K562 (cell line): ENCODE measurements at regions not wholly inside any gene's neighbourhood (a gene's known extent, or its start where the extent isn't known, plus 50 kb on each side); places are given as distances from the start of the nearest gene placed in this dataset.

ENCODE experiments used
- ATAC-seq: fragments of 200-7000 bp; cut with Tn5 transposase; 3 replicates; pipeline ENCODE4 v1.9.1; 2020; ENCODE audit warnings: moderate library complexity
- BruUV-seq: library from RNA; stranded (reverse); fragments of 400-500 nt; replicated peaks from 2 replicates; lab custom pipeline; 2021; lab: Mats Ljungman, UMichigan
- CTCF ChIA-PET: fragments of 300-600 bp; formaldehyde crosslinking; extraction: SDS; loops from one replicate; lab custom pipeline; 2021; ENCODE audit warnings: low intra/inter-chr PET ratio; lab: Yijun Ruan, JAX
- POLR2A ChIA-PET: fragments of 300-600, 350-650 bp; sonication (Branson Sonifier 250); formaldehyde crosslinking; extraction: SDS; loops from one replicate; lab custom pipeline; 2021; ENCODE audit warnings: antibody characterized with exemption, inconsistent platforms; lab: Yijun Ruan, JAX
- DNase-seq, 4 experiments: peaks; one replicate each; pipeline versions ENCODE4 v3.0.0 to v3.0.0-alpha.2; 2011 to 2018; ENCODE audit warnings: low spot score in 3 of 4, mixed read lengths in 3 of 4; ENCODE audit errors: extremely low read depth in 1 of 4
- FAIRE-seq: peaks from 2 replicates; lab custom pipeline; 2011; peaks lifted over from hg19 to GRCh38; lab: Jason Lieb, UNC
- H2AFZ ChIP-seq: 2 replicates; pipeline ENCODE4 v1.6.0; 2011; ENCODE audit warnings: low read depth, low read length, control low read depth, inconsistent platforms
- H3K27ac ChIP-seq: fragments of 200-600 bp; 3 replicates; pipeline ENCODE4 v1.8.0; 2011; ENCODE audit warnings: low read depth, mild to moderate bottlenecking, control low read depth, inconsistent platforms, low read length, moderate library complexity, mixed read lengths; ENCODE audit errors: extremely low read depth
- H3K27me3 ChIP-seq, 2 experiments: fragments of 300-600 bp in 1 of 2; 2 replicates in 1 of 2; 3 replicates in 1 of 2; pipeline versions ENCODE4 v1.6.0 to v1.8.0; 2011; ENCODE audit warnings: inconsistent platforms in 2 of 2, low read length in 2 of 2, mild to moderate bottlenecking in 1 of 2, mixed read lengths in 1 of 2, moderate library complexity in 1 of 2; ENCODE audit not compliant: control insufficient read depth in 2 of 2, insufficient read depth in 2 of 2
- H3K36me3 ChIP-seq: fragments of 300-600 bp; 3 replicates; pipeline ENCODE4 v1.8.0; 2011; ENCODE audit warnings: mild to moderate bottlenecking, low read length, inconsistent platforms; ENCODE audit not compliant: control insufficient read depth, insufficient read depth
- H3K4me1 ChIP-seq, 2 experiments: fragments of 200-600 bp in 1 of 2; replicated peaks in 1 of 2; 2 replicates in 1 of 2; 3 replicates in 1 of 2; pipeline versions ENCODE4 v1.5.1 to v1.8.0; 2011; ENCODE audit warnings: inconsistent platforms in 2 of 2, low read length in 2 of 2, mild to moderate bottlenecking in 1 of 2, mixed read lengths in 1 of 2, moderate library complexity in 1 of 2; ENCODE audit not compliant: control insufficient read depth in 2 of 2, insufficient read depth in 2 of 2
- H3K4me2 ChIP-seq: 2 replicates; pipeline ENCODE4 v1.6.1; 2011; ENCODE audit warnings: low read length, control low read depth, inconsistent platforms, mixed read lengths; ENCODE audit not compliant: insufficient read depth
- H3K4me3 ChIP-seq: fragments of 200-600 bp; sonication (generic), shearing (Covaris generic); 2 replicates; pipeline ENCODE4 v1.5.1; 2016; ENCODE audit warnings: control low read depth, inconsistent platforms
- H3K79me2 ChIP-seq: fragments of 200-600 bp; 3 replicates; pipeline ENCODE4 v1.8.0; 2011; ENCODE audit warnings: low read length, inconsistent platforms; ENCODE audit not compliant: control insufficient read depth, insufficient read depth
- H3K9ac ChIP-seq, 2 experiments: 2 replicates each; pipeline versions ENCODE4 v1.6.0 to v1.6.1; 2011; ENCODE audit warnings: low read depth in 2 of 2, low read length in 2 of 2, control low read depth in 1 of 2, inconsistent platforms in 1 of 2, mild to moderate bottlenecking in 1 of 2, mixed read lengths in 1 of 2; ENCODE audit not compliant: insufficient read depth in 1 of 2
- H3K9me1 ChIP-seq: one replicate; pipeline ENCODE4 v1.6.0; 2011; ENCODE audit warnings: inconsistent platforms, mild to moderate bottlenecking, low read length, moderate library complexity; ENCODE audit not compliant: control insufficient read depth, insufficient read depth
- H3K9me3 ChIP-seq: replicated peaks from 2 replicates; pipeline ENCODE4 v1.5.1; 2011; ENCODE audit warnings: low read depth, low read length, inconsistent platforms; ENCODE audit not compliant: control insufficient read depth, insufficient read depth
- H4K20me1 ChIP-seq: replicated peaks from 2 replicates; pipeline ENCODE4 v1.6.1; 2011; ENCODE audit warnings: low read length, inconsistent platforms, mixed read lengths; ENCODE audit not compliant: control insufficient read depth, insufficient read depth
- LEF1 ChIP-seq: fragments of 450-650 bp; IDR thresholded peaks from 2 replicates; pipeline ENCODE4 v1.6.1; 2016; ENCODE audit warnings: mild to moderate bottlenecking
- MEIS2 ChIP-seq: fragments of 450-650 bp; IDR thresholded peaks from 2 replicates; pipeline ENCODE4 v1.6.1; 2014; ENCODE audit warnings: mild to moderate bottlenecking; ENCODE audit not compliant: partially characterized antibody
- NCOR1 ChIP-seq: fragments of 450-650 bp; IDR thresholded peaks from 2 replicates; pipeline ENCODE4 v1.6.1; 2016; ENCODE audit warnings: mild to moderate bottlenecking, moderate library complexity
- PHB2 ChIP-seq: fragments of 450-650 bp; IDR thresholded peaks from 2 replicates; pipeline ENCODE4 v1.6.1; 2017; ENCODE audit warnings: low read depth
- PKNOX1 ChIP-seq: fragments of 450-650 bp; IDR thresholded peaks from 2 replicates; pipeline ENCODE4 v1.6.1; 2016
- RFX7 ChIP-seq: fragments of 250-450 bp; sonication (Bioruptor Pico); IDR thresholded peaks from 2 replicates; pipeline ENCODE4 v1.5.1; 2021; ENCODE audit warnings: mild to moderate bottlenecking
- SIN3A ChIP-seq, 2 experiments: fragments of 150-350 bp in 1 of 2; IDR thresholded peaks; 2 replicates each; pipeline ENCODE4 v1.6.1; 2011 to 2016; ENCODE audit warnings: borderline replicate concordance in 2 of 2, low read depth in 2 of 2, low read length in 2 of 2, mild to moderate bottlenecking in 2 of 2, moderate library complexity in 2 of 2; ENCODE audit not compliant: control insufficient read depth in 1 of 2
- TCFL5 ChIP-seq: fragments of 250-450 bp; sonication (Bioruptor Pico); conservative IDR thresholded peaks from 2 replicates; pipeline ENCODE4 v1.6.1; 2021; ENCODE audit warnings: mild to moderate bottlenecking, moderate library complexity, matching md5 sums
- THRB ChIP-seq: fragments of 450-650 bp; formaldehyde crosslinking; conservative IDR thresholded peaks from 2 replicates; pipeline ENCODE4 v1.4.0; 2022; ENCODE audit warnings: mild to moderate bottlenecking, missing genetic modification characterization
- ZNF41 ChIP-seq: fragments of 250-450 bp; sonication (Bioruptor Pico); conservative IDR thresholded peaks from 2 replicates; pipeline ENCODE4 v1.4.0; 2020; ENCODE audit warnings: mild to moderate bottlenecking
- whole genome bisulfite sequencing: fragments of 100-300 bp; shearing (Covaris generic); methylation state at CpG from one replicate; pipeline ENCODE4 v1.1.6; 2016; ENCODE audit warnings: low coverage, mixed read lengths; ENCODE audit not compliant: insufficient coverage; ENCODE audit errors: missing lambda C conversion rate; 5-methylcytosine and 5-hydroxymethylcytosine counted together
- in situ Hi-C: fragments of 300-500 bp; cut with MboI; formaldehyde crosslinking; loops from 4 replicates; pipeline ENCODE4 v1.15.0; 2018; ENCODE audit warnings: inconsistent platforms, mixed read lengths
- intact Hi-C: fragments of 100-400 bp; cut with micrococcal nuclease; formaldehyde crosslinking; loops from 2 replicates; pipeline ENCODE4 v1.14.2; 2022

- TF ChIP-seq PKNOX1 (no peak), LEF1 (no peak), NCOR1 (no peak), TCFL5 (CRISPR knock-in tag) (no peak), RFX7 (CRISPR knock-in tag) (no peak)
Measured at GRCh38 chr18:43883886-43884285, 606.6 kb upstream of the SYT4 start (continued).

GRCh38 chr18:43886341-43886740 lies 609.1 kb upstream of the SYT4 start:
- FAIRE-seq (no peak), ATAC-seq (no peak)
- H4K20me1 ChIP-seq = no peaks in the 10 kb centered on the region
- H3K27me3 ChIP-seq = no peaks in the 10 kb centered on the region
- no peaks in the 10 kb centered on the region for H3K36me3 ChIP-seq
- 0% methylated on average over 1 of the region's 1 CpG for WGBS
- no TSS peak for BruUV-seq
- no peak overlapping the region for H3K4me2 ChIP-seq
- H3K79me2 ChIP-seq = no peaks in the 10 kb centered on the region
- CTCF ChIA-PET = no interaction called here
- H3K9me3 ChIP-seq = no peaks in the 10 kb centered on the region
- H3K27ac ChIP-seq = no peak overlapping the region
- no peaks in the 10 kb centered on the region for H3K9me1 ChIP-seq
- H3K4me1 ChIP-seq = no peaks in the 10 kb centered on the region
- no peak overlapping the region for H3K4me3 ChIP-seq
- no peak overlapping the region for H2AFZ ChIP-seq
- H3K9ac ChIP-seq = no peak overlapping the region
- TF ChIP-seq THRB (CRISPR knock-in tag) = no peak
- TF ChIP-seq MEIS2 = no peak
- TF ChIP-seq SIN3A (IDR thresholded peaks at IDR 0.05; ENCODE audit: borderline replicate concordance in 2 of 2, control insufficient read depth in 1 of 2, low read depth in 2 of 2, low read length in 2 of 2) = no peak
- no peak for TF ChIP-seq PHB2
- TF ChIP-seq ZNF41 (CRISPR knock-in tag) = no peak
- TF ChIP-seq, all 486 proteins: peak for 0
- in situ Hi-C loops = no loop called here
- intact Hi-C loops = no loop called here
- POLR2A ChIA-PET = no interaction called here
- DNase-seq = no peak
